GM12878 (cell line): ENCODE measurements at regions not wholly inside any gene's neighbourhood (a gene's known extent, or its start where the extent isn't known, plus 50 kb on each side); places are given as distances from the start of the nearest gene placed in this dataset.

Experiments used
- BCLAF1 ChIP-seq: fragments of 450-650 bp; IDR thresholded peaks from 2 replicates; pipeline ENCODE4 v1.6.1; 2017; ENCODE audit warnings: antibody characterized with exemption, mild to moderate bottlenecking, moderate library complexity
- BRCA1 ChIP-seq: IDR thresholded peaks from 2 replicates; pipeline ENCODE4 v1.6.1; 2011; ENCODE audit warnings: low read depth, low read length, improper control_type of control experiment
- CHD4 ChIP-seq: fragments of 200-600 bp; sonication (generic); IDR thresholded peaks from 2 replicates; pipeline ENCODE4 v1.6.1; 2016; ENCODE audit warnings: mild to moderate bottlenecking
- NBN ChIP-seq: fragments of 450-650 bp; IDR thresholded peaks from 2 replicates; pipeline ENCODE4 v1.6.1; 2016
- NFIC ChIP-seq: IDR thresholded peaks from 2 replicates; pipeline ENCODE4 v1.6.1; 2012; ENCODE audit warnings: low read depth, mild to moderate bottlenecking, inconsistent platforms, low read length, moderate library complexity
- TAF1 ChIP-seq: IDR thresholded peaks from 2 replicates; pipeline ENCODE4 v1.6.1; 2011; ENCODE audit warnings: mild to moderate bottlenecking, low read depth, low read length, borderline replicate concordance
- TCF12 ChIP-seq: IDR thresholded peaks from 2 replicates; pipeline ENCODE4 v1.6.1; 2011; ENCODE audit warnings: low read depth, mild to moderate bottlenecking, low read length
- USF1 ChIP-seq: IDR thresholded peaks from 2 replicates; pipeline ENCODE4 v1.6.1; 2011; ENCODE audit warnings: borderline replicate concordance, low read depth, mild to moderate bottlenecking, moderate library complexity, mixed read lengths, low read length; ENCODE audit not compliant: insufficient read depth; ENCODE audit errors: extremely low read length
- TF ChIP-seq, protein P1 (sequence below): fragments of 150-350 bp; IDR thresholded peaks from 2 replicates; pipeline ENCODE4 v1.6.1; 2014; ENCODE audit warnings: mild to moderate bottlenecking, low read depth, low read length
- TF ChIP-seq, protein P2 (sequence below): IDR thresholded peaks from 2 replicates; pipeline ENCODE4 v1.6.1; 2012; ENCODE audit warnings: low read depth, low read length, improper control_type of control experiment

DNA sequence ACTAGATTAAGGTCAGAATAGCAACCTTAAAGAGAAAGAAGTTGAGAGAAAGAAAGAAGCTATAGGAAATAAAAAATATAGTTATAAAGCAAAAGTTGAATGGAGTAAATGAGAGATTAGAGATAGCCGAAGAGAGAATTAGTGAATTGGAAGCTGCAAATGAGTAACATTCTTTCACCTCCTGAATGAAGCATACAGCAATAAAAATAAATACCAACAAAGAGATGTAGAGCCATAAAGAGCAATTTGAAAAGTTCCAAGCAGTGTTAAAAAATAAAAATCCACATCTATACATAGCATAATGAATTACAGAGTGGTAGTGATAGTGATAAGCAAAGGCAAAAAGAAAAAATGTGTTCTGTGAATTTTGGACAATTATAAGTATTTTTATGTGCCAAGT lies 177.9 kb downstream of the VRK1 start (continued):
- no peak for TF ChIP-seq USF1
- TF ChIP-seq BRCA1 = no peak
- no peak for TF ChIP-seq CHD4
- TF ChIP-seq, protein P1, sequence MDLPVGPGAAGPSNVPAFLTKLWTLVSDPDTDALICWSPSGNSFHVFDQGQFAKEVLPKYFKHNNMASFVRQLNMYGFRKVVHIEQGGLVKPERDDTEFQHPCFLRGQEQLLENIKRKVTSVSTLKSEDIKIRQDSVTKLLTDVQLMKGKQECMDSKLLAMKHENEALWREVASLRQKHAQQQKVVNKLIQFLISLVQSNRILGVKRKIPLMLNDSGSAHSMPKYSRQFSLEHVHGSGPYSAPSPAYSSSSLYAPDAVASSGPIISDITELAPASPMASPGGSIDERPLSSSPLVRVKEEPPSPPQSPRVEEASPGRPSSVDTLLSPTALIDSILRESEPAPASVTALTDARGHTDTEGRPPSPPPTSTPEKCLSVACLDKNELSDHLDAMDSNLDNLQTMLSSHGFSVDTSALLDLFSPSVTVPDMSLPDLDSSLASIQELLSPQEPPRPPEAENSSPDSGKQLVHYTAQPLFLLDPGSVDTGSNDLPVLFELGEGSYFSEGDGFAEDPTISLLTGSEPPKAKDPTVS = no peak
- TF ChIP-seq TCF12 = no peak
- no peak for TF ChIP-seq BCLAF1
- no peak for TF ChIP-seq NBN
- no peak for TF ChIP-seq NFIC
- TF ChIP-seq, protein P2, sequence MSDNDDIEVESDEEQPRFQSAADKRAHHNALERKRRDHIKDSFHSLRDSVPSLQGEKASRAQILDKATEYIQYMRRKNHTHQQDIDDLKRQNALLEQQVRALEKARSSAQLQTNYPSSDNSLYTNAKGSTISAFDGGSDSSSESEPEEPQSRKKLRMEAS = no peak
- no peak for TF ChIP-seq TAF1
